Stimulated activated naive CD8-positive, alpha-beta T cell treated with anti-CD3 and anti-CD28 coated beads, Interleukin-15, amount 100 ng/mL, for 72 hours (primary cell): ENCODE measurements at regions not wholly inside any gene's neighbourhood (a gene's known extent, or its start where the extent isn't known, plus 50 kb on each side); places are given as distances from the start of the nearest gene placed in this dataset.

Source experiments
- ATAC-seq: fragments of 150-1000 bp; cut with Tn5 transposase; 2 replicates; pipeline ENCODE4 v1.10.0; 2021; ENCODE audit warnings: mild to moderate bottlenecking, moderate library complexity
- DNase-seq, 2 donors: peaks; one replicate each; pipeline ENCODE4 v3.0.0; 2021 to 2022
- H3K27ac Mint-ChIP-seq, 2 donors: one replicate each; pipeline ENCODE4 v1.8.0; 2022; ENCODE audit warnings: mild to moderate bottlenecking in 2 of 2, mixed read lengths in 2 of 2, moderate library complexity in 2 of 2
- H3K27me3 Mint-ChIP-seq: one replicate; pipeline ENCODE4 v1.8.0; 2022; ENCODE audit warnings: mixed read lengths
- H3K4me1 Mint-ChIP-seq: one replicate; pipeline ENCODE4 v1.8.0; 2022; ENCODE audit warnings: mild to moderate bottlenecking, mixed read lengths
- H3K4me3 Mint-ChIP-seq, 2 donors: one replicate each; pipeline ENCODE4 v1.8.0; 2022; ENCODE audit warnings: mild to moderate bottlenecking in 2 of 2, mixed read lengths in 2 of 2, moderate library complexity in 1 of 2
- H3K9me3 Mint-ChIP-seq, 2 donors: one replicate each; pipeline ENCODE4 v1.8.0; 2022; ENCODE audit warnings: mixed read lengths in 2 of 2

- Mint-ChIP-seq H3K27me3 (peaks cover 21% of the 10 kb centered on the region), H3K4me1 (peaks cover 83% of the 10 kb centered on the region), H3K27ac (peak overlapping the region in 1 of 2 donors; percentile 48), H3K9me3 (no peaks in the 10 kb centered on the region), H3K4me3 (peak overlapping the region; percentile 56 to 72)
- DNase-seq: no peak
- no peak for ATAC-seq
Observed at GRCh38 chr2:8540552-8541055, 141.3 kb upstream of the ID2 start.

- Mint-ChIP-seq H3K9me3 (no peaks in the 10 kb centered on the region), H3K27me3 (peaks cover 21% of the 10 kb centered on the region), H3K27ac (peak overlapping the region in 1 of 2 donors; percentile 56), H3K4me3 (peak overlapping the region; percentile 56 to 72), H3K4me1 (peaks cover 83% of the 10 kb centered on the region)
- DNase-seq (no peak), ATAC-seq (no peak)
Observed at GRCh38 chr2:8541223-8541622, 140.6 kb upstream of the ID2 start.

- peaks cover 83% of the 10 kb centered on the region for H3K4me1 Mint-ChIP-seq
- DNase-seq: no peak
- H3K4me3 Mint-ChIP-seq: peak overlapping the region; percentile 56 to 72
- H3K9me3 Mint-ChIP-seq: no peaks in the 10 kb centered on the region
- peak overlapping the region in 1 of 2 donors; percentile 60 for H3K27ac Mint-ChIP-seq
- H3K27me3 Mint-ChIP-seq: peaks cover 21% of the 10 kb centered on the region
- ATAC-seq: no peak
Observed at GRCh38 chr2:8541636-8542035, 140.2 kb upstream of the ID2 start.

GRCh38 chr2:8542381-8543059 is 139.3 kb upstream of the ID2 start:
- peaks cover 84% of the 10 kb centered on the region for H3K4me1 Mint-ChIP-seq
- ATAC-seq (no peak), DNase-seq (no peak)
- peak overlapping the region; percentile 96 to 97 for H3K27ac Mint-ChIP-seq
- peaks cover 22% of the 10 kb centered on the region for H3K27me3 Mint-ChIP-seq
- H3K9me3 Mint-ChIP-seq: no peaks in the 10 kb centered on the region
- H3K4me3 Mint-ChIP-seq: peak overlapping the region; percentile 71 to 75

- Mint-ChIP-seq H3K4me3 (peak overlapping the region; percentile 71 to 75), H3K27ac (peak overlapping the region; percentile 96 to 97), H3K27me3 (peaks cover 27% of the 10 kb centered on the region), H3K4me1 (peaks cover 90% of the 10 kb centered on the region), H3K9me3 (no peaks in the 10 kb centered on the region)
- ATAC-seq: no peak
- no peak for DNase-seq
Observed at GRCh38 chr2:8543060-8543382, 138.8 kb upstream of the ID2 start.

GRCh38 chr2:8543383-8544170 is 138.3 kb upstream of the ID2 start:
- Mint-ChIP-seq H3K4me1 (peaks cover 92% of the 10 kb centered on the region), H3K27me3 (peaks cover 31% of the 10 kb centered on the region)
- peak; percentile 81 for ATAC-seq

GRCh38 chr2:8544171-8544785 is 137.6 kb upstream of the ID2 start:
- H3K4me1 Mint-ChIP-seq: peaks cover 90% of the 10 kb centered on the region
- H3K4me3 Mint-ChIP-seq: peak overlapping the region; percentile 75 to 77
- H3K9me3 Mint-ChIP-seq: no peaks in the 10 kb centered on the region
- H3K27me3 Mint-ChIP-seq: peaks cover 31% of the 10 kb centered on the region
- H3K27ac Mint-ChIP-seq: peak overlapping the region; percentile 91 to 98
- ATAC-seq: no peak
- DNase-seq: peak in 1 of 2 donors; percentile 44

More at GRCh38 chr2:8543383-8544170, 138.3 kb upstream of the ID2 start:
- Mint-ChIP-seq H3K27ac (peak overlapping the region; percentile 96 to 97), H3K9me3 (no peaks in the 10 kb centered on the region), H3K4me3 (peak overlapping the region; percentile 44 to 75)
- DNase-seq: peak; percentile 77 to 93

GRCh38 chr2:8544786-8545694 is 136.8 kb upstream of the ID2 start:
- ATAC-seq: peak; percentile 77
- Mint-ChIP-seq H3K9me3 (no peaks in the 10 kb centered on the region), H3K27ac (peak overlapping the region; percentile 68 to 91), H3K4me3 (peak overlapping the region; percentile 33 to 44), H3K27me3 (peaks cover 24% of the 10 kb centered on the region), H3K4me1 (peaks cover 82% of the 10 kb centered on the region)
- peak; percentile 81 to 91 for DNase-seq

GRCh38 chr2:8545695-8546611 is 135.9 kb upstream of the ID2 start:
- no peak for DNase-seq
- ATAC-seq: no peak
- H3K9me3 Mint-ChIP-seq: no peaks in the 10 kb centered on the region
- peak overlapping the region in 1 of 2 donors; percentile 78 for H3K27ac Mint-ChIP-seq
- peaks cover 15% of the 10 kb centered on the region for H3K27me3 Mint-ChIP-seq
- H3K4me3 Mint-ChIP-seq: peak overlapping the region in 1 of 2 donors; percentile 9
- peaks cover 74% of the 10 kb centered on the region for H3K4me1 Mint-ChIP-seq

GRCh38 chr2:8546612-8547283 is 135.1 kb upstream of the ID2 start:
- Mint-ChIP-seq H3K4me3 (peak overlapping the region; percentile 3 to 13), H3K27ac (peak overlapping the region; percentile 78 to 82)

GRCh38 chr2:8547284-8548064 is 134.4 kb upstream of the ID2 start:
- Mint-ChIP-seq H3K4me1 (peaks cover 74% of the 10 kb centered on the region), H3K27me3 (peaks cover 11% of the 10 kb centered on the region)

More at GRCh38 chr2:8546612-8547283, 135.1 kb upstream of the ID2 start:
- H3K4me1 Mint-ChIP-seq: peaks cover 74% of the 10 kb centered on the region
- peaks cover 11% of the 10 kb centered on the region for H3K27me3 Mint-ChIP-seq
- DNase-seq (no peak), ATAC-seq (no peak)
- H3K9me3 Mint-ChIP-seq: no peaks in the 10 kb centered on the region

GRCh38 chr2:8548065-8548618 is 133.7 kb upstream of the ID2 start:
- Mint-ChIP-seq H3K27me3 (peaks cover 11% of the 10 kb centered on the region), H3K4me1 (peaks cover 69% of the 10 kb centered on the region), H3K27ac (peak overlapping the region; percentile 29 to 49), H3K4me3 (no peak overlapping the region), H3K9me3 (no peaks in the 10 kb centered on the region)
- ATAC-seq: no peak
- no peak for DNase-seq

More at GRCh38 chr2:8547284-8548064, 134.4 kb upstream of the ID2 start:
- no peak for DNase-seq
- H3K4me3 Mint-ChIP-seq: peak overlapping the region; percentile 3 to 13
- ATAC-seq: no peak
- H3K9me3 Mint-ChIP-seq: no peaks in the 10 kb centered on the region
- peak overlapping the region in 1 of 2 donors; percentile 29 for H3K27ac Mint-ChIP-seq
